SH-SY5Y (cell line): ENCODE measurements at regions not wholly inside any gene's neighbourhood (a gene's known extent, or its start where the extent isn't known, plus 50 kb on each side); places are given as distances from the start of the nearest gene placed in this dataset.

Experiments used
- GATA2 ChIP-seq: IDR thresholded peaks from 2 replicates; pipeline ENCODE4 v1.6.1; 2011; ENCODE audit warnings: mild to moderate bottlenecking, low read depth, low read length
- GATA3 ChIP-seq: IDR thresholded peaks from 2 replicates; pipeline ENCODE4 v1.6.1; 2011; ENCODE audit warnings: low read depth, mild to moderate bottlenecking, low read length, moderate library complexity

DNA sequence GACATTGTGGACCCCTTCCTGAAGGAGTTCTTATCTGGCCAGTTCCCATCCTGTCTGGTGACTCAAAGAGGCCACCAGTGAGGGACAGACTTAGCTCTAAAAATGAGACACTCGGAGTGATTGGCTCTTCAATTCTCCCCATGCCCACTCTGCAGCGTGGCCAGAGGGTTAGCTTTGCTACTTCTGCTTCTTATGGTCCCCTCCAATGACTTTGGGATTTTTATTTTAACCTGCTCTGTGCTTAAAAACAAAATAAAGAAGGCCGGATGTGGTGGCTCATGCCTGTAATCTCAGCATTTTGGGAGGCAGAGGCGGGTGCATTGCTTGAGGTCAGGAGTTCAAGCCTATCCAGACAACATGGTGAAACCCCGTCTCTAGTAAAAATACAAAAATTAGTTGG is 573.0 kb upstream of the AUTS2 start:
- TF ChIP-seq GATA3, result no peak
- no peak for TF ChIP-seq GATA2
